Neural cell (in vitro differentiated cells): ENCODE measurements at regions not wholly inside any gene's neighbourhood (a gene's known extent, or its start where the extent isn't known, plus 50 kb on each side); places are given as distances from the start of the nearest gene placed in this dataset.

Source experiments
- EP300 ChIP-seq: fragments of 450-650 bp; conservative IDR thresholded peaks from 2 replicates; pipeline ENCODE4 v1.6.1; 2014; ENCODE audit warnings: antibody characterized with exemption, mild to moderate bottlenecking, moderate library complexity; ENCODE audit not compliant: poor library complexity, severe bottlenecking
- EZH2 ChIP-seq: fragments of 200-600, 300-800 bp; shearing (Covaris generic), sonication (generic); IDR thresholded peaks from 2 replicates; pipeline ENCODE4 v1.6.1; 2014; ENCODE audit warnings: antibody characterized with exemption, low read length, borderline replicate concordance, mild to moderate bottlenecking; ENCODE audit not compliant: insufficient read depth, poor library complexity, severe bottlenecking
- MXI1 ChIP-seq: fragments of 450-650 bp; conservative IDR thresholded peaks from 2 replicates; pipeline ENCODE4 v1.6.1; 2014; ENCODE audit warnings: antibody characterized with exemption, mild to moderate bottlenecking; ENCODE audit not compliant: poor library complexity, severe bottlenecking
- POLR2AphosphoS5 ChIP-seq: IDR thresholded peaks from 2 replicates; pipeline ENCODE4 v1.6.1; 2012
- RAD21 ChIP-seq: fragments of 450-650 bp; conservative IDR thresholded peaks from 2 replicates; pipeline ENCODE4 v1.6.1; 2014; ENCODE audit warnings: antibody characterized with exemption, mild to moderate bottlenecking, moderate library complexity
- TAF1 ChIP-seq: IDR thresholded peaks from 2 replicates; pipeline ENCODE4 v1.6.1; 2012; ENCODE audit warnings: low read depth
- TF ChIP-seq, protein P1 (sequence below): fragments of 450-650 bp; IDR thresholded peaks from 2 replicates; pipeline ENCODE4 v1.5.1; 2014; ENCODE audit warnings: antibody characterized with exemption, mild to moderate bottlenecking, moderate library complexity; ENCODE audit not compliant: poor library complexity, severe bottlenecking
- TF ChIP-seq, protein P2 (sequence below): IDR thresholded peaks from 2 replicates; pipeline ENCODE4 v1.6.1; 2012; ENCODE audit warnings: borderline replicate concordance

- TF ChIP-seq, protein P1, sequence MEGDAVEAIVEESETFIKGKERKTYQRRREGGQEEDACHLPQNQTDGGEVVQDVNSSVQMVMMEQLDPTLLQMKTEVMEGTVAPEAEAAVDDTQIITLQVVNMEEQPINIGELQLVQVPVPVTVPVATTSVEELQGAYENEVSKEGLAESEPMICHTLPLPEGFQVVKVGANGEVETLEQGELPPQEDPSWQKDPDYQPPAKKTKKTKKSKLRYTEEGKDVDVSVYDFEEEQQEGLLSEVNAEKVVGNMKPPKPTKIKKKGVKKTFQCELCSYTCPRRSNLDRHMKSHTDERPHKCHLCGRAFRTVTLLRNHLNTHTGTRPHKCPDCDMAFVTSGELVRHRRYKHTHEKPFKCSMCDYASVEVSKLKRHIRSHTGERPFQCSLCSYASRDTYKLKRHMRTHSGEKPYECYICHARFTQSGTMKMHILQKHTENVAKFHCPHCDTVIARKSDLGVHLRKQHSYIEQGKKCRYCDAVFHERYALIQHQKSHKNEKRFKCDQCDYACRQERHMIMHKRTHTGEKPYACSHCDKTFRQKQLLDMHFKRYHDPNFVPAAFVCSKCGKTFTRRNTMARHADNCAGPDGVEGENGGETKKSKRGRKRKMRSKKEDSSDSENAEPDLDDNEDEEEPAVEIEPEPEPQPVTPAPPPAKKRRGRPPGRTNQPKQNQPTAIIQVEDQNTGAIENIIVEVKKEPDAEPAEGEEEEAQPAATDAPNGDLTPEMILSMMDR = no peak
- TF ChIP-seq, protein P2, sequence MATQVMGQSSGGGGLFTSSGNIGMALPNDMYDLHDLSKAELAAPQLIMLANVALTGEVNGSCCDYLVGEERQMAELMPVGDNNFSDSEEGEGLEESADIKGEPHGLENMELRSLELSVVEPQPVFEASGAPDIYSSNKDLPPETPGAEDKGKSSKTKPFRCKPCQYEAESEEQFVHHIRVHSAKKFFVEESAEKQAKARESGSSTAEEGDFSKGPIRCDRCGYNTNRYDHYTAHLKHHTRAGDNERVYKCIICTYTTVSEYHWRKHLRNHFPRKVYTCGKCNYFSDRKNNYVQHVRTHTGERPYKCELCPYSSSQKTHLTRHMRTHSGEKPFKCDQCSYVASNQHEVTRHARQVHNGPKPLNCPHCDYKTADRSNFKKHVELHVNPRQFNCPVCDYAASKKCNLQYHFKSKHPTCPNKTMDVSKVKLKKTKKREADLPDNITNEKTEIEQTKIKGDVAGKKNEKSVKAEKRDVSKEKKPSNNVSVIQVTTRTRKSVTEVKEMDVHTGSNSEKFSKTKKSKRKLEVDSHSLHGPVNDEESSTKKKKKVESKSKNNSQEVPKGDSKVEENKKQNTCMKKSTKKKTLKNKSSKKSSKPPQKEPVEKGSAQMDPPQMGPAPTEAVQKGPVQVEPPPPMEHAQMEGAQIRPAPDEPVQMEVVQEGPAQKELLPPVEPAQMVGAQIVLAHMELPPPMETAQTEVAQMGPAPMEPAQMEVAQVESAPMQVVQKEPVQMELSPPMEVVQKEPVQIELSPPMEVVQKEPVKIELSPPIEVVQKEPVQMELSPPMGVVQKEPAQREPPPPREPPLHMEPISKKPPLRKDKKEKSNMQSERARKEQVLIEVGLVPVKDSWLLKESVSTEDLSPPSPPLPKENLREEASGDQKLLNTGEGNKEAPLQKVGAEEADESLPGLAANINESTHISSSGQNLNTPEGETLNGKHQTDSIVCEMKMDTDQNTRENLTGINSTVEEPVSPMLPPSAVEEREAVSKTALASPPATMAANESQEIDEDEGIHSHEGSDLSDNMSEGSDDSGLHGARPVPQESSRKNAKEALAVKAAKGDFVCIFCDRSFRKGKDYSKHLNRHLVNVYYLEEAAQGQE = no peak
- TF ChIP-seq POLR2AphosphoS5 (no peak), MXI1 (no peak), TAF1 (no peak), EZH2 (no peak), EP300 (no peak), RAD21 (no peak)
These were observed 161.1 kb upstream of the LYZL1 start for GRCh38 chr10:29127731-29128130.
